ENCODE measurements at regions not wholly inside any gene's neighbourhood (a gene's known extent, or its start where the extent isn't known, plus 50 kb on each side); places are given as distances from the start of the nearest gene placed in this dataset.

GRCh38 chr3:106617276-106617675, 748.5 kb upstream of the CBLB start:
- DNase-seq (ENCODE audit: low read depth) = no peak

GRCh38 chr3:106620646-106621045, 751.8 kb upstream of the CBLB start:
- no peak for DNase-seq (ENCODE audit: low read depth)

- no peak for DNase-seq (ENCODE audit: low read depth)
These were observed 753.1 kb upstream of the CCDC54 start for GRCh38 chr3:106624154-106624553.

- DNase-seq (ENCODE audit: low read depth) = no peak
These were observed 748.8 kb upstream of the CCDC54 start for GRCh38 chr3:106628407-106628806.

- DNase-seq (ENCODE audit: low read depth) = no peak
These were observed 747.9 kb upstream of the CCDC54 start for GRCh38 chr3:106629215-106629832.

GRCh38 chr3:106631373-106632108, 745.7 kb upstream of the CCDC54 start:
- DNase-seq (ENCODE audit: low read depth) = no peak

GRCh38 chr3:106635271-106635670, 742.0 kb upstream of the CCDC54 start:
- DNase-seq (ENCODE audit: low read depth) = no peak

GRCh38 chr3:106635826-106636225, 741.4 kb upstream of the CCDC54 start:
- no peak for DNase-seq (ENCODE audit: low read depth)

- no peak for DNase-seq (ENCODE audit: low read depth)
These were observed 736.9 kb upstream of the CCDC54 start for GRCh38 chr3:106640353-106640752.

- DNase-seq (ENCODE audit: low read depth) = no peak
These were observed 735.1 kb upstream of the CCDC54 start for GRCh38 chr3:106642161-106642560.

GRCh38 chr3:106643684-106644161, 733.5 kb upstream of the CCDC54 start:
- no peak for DNase-seq (ENCODE audit: low read depth)

- no peak for DNase-seq (ENCODE audit: low read depth)
These were observed 703.2 kb upstream of the CCDC54 start for GRCh38 chr3:106673926-106674569.

- DNase-seq (ENCODE audit: low read depth) = no peak
These were observed 701.8 kb upstream of the CCDC54 start for GRCh38 chr3:106675451-106675850.

- DNase-seq (ENCODE audit: low read depth) = no peak
These were observed 698.4 kb upstream of the CCDC54 start for GRCh38 chr3:106678657-106679390.

- no peak for DNase-seq (ENCODE audit: low read depth)
These were observed 693.2 kb upstream of the CCDC54 start for GRCh38 chr3:106683953-106684620.

- no peak for DNase-seq (ENCODE audit: low read depth)
These were observed 691.5 kb upstream of the CCDC54 start for GRCh38 chr3:106685745-106686144.

GRCh38 chr3:106687905-106688304, 689.3 kb upstream of the CCDC54 start:
- no peak for DNase-seq (ENCODE audit: low read depth)

- no peak for DNase-seq (ENCODE audit: low read depth)
These were observed 688.8 kb upstream of the CCDC54 start for GRCh38 chr3:106688464-106688863.

- DNase-seq (ENCODE audit: low read depth) = no peak
These were observed 685.8 kb upstream of the CCDC54 start for GRCh38 chr3:106691476-106691875.

GRCh38 chr3:106692624-106693023, 684.6 kb upstream of the CCDC54 start:
- DNase-seq (ENCODE audit: low read depth) = no peak

GRCh38 chr3:106699122-106699521, 678.1 kb upstream of the CCDC54 start:
- DNase-seq (ENCODE audit: low read depth) = no peak

- no peak for DNase-seq (ENCODE audit: low read depth)
These were observed 676.3 kb upstream of the CCDC54 start for GRCh38 chr3:106700981-106701380.

Measured in stimulated activated CD8-positive, alpha-beta memory T cell treated with anti-CD3 and anti-CD28 coated beads, Interleukin-15, amount 100 ng/mL, for 24 hours (primary cell).